Mesodermal cell (in vitro differentiated cells): ENCODE measurements at regions not wholly inside any gene's neighbourhood (a gene's known extent, or its start where the extent isn't known, plus 50 kb on each side); places are given as distances from the start of the nearest gene placed in this dataset.

Experiments
- H3K27ac ChIP-seq: 2 replicates; pipeline ENCODE4 v1.7.0; 2013; ENCODE audit warnings: mild to moderate bottlenecking, low read depth, low read length, moderate library complexity; ENCODE audit not compliant: severe bottlenecking
- H3K36me3 ChIP-seq: 2 replicates; pipeline ENCODE4 v1.7.1; 2013; ENCODE audit warnings: mild to moderate bottlenecking, low read length, moderate library complexity; ENCODE audit not compliant: control insufficient read depth, insufficient read depth
- H3K4me1 ChIP-seq: one replicate; pipeline ENCODE4 v1.7.1; 2013; ENCODE audit warnings: mild to moderate bottlenecking, low read length; ENCODE audit not compliant: insufficient read depth, control insufficient read depth, poor library complexity, severe bottlenecking
- H3K4me3 ChIP-seq: 2 replicates; pipeline ENCODE4 v1.7.0; 2013; ENCODE audit warnings: low read length, control low read depth, mild to moderate bottlenecking; ENCODE audit not compliant: insufficient read depth, poor library complexity, severe bottlenecking; ENCODE audit errors: extremely low read depth
- H3K9me3 ChIP-seq: 2 replicates; pipeline ENCODE4 v1.7.1; 2013; ENCODE audit warnings: mild to moderate bottlenecking, low read length, moderate library complexity; ENCODE audit not compliant: control insufficient read depth
- WGBS, 2 experiments: methylation state at CpG; one replicate each; pipeline ENCODE4 v1.1.5; 2013; ENCODE audit warnings: missing lambda C conversion rate in 2 of 2; ENCODE audit not compliant: insufficient coverage in 2 of 2; 5-methylcytosine and 5-hydroxymethylcytosine counted together

DNA sequence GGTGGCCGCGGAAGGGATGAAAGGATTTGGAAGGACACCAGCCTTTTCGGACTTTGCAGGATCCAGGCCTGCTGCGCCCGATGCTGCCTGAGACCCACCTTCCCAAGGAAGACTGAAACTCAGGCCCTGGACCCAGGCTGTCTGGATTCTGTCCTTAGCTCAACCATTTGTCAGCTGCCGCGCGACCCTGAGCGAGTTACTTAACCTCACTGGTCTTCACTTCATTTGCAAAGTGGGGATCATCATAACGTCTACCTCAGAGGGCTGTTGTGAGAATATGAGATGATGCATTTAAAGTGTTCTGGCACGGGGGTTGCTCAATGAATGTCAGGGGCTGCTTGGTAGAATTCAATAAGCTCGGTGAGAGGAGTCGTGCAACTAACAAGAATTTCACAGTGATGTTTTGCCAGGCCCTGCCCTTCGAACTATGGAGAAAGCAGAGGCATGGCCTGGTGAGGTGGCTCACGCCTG, 104.2 kb upstream of the PRDM1 start:
- Histone ChIP-seq H3K4me3 (no peak overlapping the region), H3K4me1 (peaks cover 9% of the 10 kb centered on the region), H3K27ac (no peak overlapping the region), H3K9me3 (no peaks in the 10 kb centered on the region), H3K36me3 (no peaks in the 10 kb centered on the region)
- 65 to 71% methylated on average over 9 to 15 of the region's 15 CpGs for WGBS, 2 experiments

DNA sequence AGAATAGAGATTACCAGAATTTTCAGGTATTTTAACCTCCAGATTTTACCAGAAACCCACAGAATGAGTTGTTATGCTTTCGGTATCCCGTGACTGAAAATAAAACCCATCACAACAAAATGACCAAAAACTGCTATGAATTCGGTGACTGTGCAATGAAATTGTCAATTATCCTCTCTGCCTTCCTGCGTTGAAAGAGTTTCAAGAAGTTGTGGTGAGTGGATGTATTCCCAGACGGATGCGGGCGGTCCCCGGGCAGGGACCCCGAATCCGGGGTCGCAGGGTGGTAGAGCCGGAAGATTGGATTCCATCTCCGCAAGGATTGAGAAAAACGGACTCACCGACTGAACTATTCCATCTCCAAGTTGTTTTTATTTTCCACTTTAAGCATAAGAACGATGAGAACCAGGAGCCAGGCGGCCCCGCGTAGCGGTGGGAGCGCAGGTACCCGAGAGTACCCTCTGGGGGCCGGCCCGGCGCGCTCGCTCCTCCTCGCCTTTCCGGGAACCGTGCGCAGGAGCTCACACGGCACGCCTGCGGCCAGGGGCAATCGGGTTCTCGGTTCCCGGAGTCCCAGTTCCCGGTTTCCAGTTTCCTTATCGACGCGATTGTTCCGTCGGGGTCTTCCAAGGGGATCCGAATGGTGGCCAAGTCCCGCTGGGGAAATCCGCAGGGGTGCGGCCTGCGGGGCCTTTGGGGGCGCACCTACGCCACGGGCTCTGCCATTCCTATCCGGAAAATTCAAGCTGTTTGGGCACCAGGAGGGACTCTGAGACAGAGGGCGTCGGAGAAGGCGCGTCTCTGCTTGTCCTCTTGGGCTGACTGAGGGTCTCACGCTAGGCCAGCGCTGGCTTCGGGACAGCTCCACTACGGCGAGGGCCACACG, 104.9 kb upstream of the PRDM1 start:
- 27 to 31% methylated on average over 59 to 60 of the region's 62 CpGs for WGBS, 2 experiments
- H3K27ac ChIP-seq: no peak overlapping the region
- H3K9me3 ChIP-seq: no peaks in the 10 kb centered on the region
- peaks cover 2% of the 10 kb centered on the region for H3K4me1 ChIP-seq
- H3K4me3 ChIP-seq: no peak overlapping the region
- no peaks in the 10 kb centered on the region for H3K36me3 ChIP-seq

DNA sequence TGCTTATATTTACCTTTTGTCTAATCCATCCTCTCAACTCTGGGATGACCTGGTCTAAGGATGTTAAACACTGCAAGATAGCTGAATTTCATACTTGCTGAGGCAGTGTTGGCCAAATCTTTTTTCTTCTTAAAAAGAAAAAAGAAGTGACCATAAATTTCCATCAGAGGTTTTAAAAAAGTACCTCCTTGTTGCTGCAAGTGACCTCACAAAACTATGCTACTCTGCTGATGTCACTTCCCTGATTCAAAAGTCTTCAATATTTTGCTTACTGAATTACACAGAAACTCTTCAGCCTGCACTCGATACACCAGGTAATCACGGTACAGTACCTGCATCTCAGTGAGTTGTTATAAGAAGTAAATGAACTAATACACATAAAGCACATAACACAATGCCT, 107.2 kb upstream of the PRDM1 start:
- no peaks in the 10 kb centered on the region for H3K36me3 ChIP-seq
- H3K4me3 ChIP-seq: no peak overlapping the region
- no peaks in the 10 kb centered on the region for H3K9me3 ChIP-seq
- H3K27ac ChIP-seq: no peak overlapping the region
- H3K4me1 ChIP-seq: no peaks in the 10 kb centered on the region
- WGBS, 2 experiments: no CpG with 5 or more reads among the region's 2 CpGs

DNA sequence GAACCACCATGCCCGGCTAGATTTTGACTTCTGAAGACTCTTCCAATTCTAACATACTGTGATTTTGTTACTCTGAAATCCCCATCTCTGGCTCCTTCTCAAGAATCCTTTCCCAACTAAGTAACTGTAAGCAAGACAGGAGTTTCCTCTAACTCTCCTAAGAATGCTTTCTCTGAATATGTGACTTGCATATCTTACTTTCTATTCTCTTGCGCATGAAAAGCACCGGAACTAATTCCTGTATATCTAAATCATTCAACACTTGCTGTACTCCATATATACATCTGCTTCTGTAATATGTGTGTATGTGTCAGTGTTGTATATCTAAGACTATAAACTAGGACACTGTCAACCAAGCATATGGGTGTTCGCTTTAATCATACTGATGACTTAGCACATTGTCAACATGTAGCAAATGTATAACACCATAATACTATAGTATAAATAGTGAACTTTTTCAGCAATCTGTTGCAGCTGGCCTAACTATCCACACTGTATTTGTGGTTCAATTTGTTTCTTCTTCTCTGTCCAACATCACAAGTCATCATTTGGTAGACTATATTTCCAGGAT, 108.1 kb upstream of the PRDM1 start:
- H3K4me1 ChIP-seq: no peaks in the 10 kb centered on the region
- 90 to 100% methylated on average over 1 to 3 of the region's 4 CpGs for WGBS, 2 experiments
- H3K9me3 ChIP-seq: peaks cover 4% of the 10 kb centered on the region
- H3K27ac ChIP-seq: no peak overlapping the region
- no peaks in the 10 kb centered on the region for H3K36me3 ChIP-seq
- H3K4me3 ChIP-seq: no peak overlapping the region

DNA sequence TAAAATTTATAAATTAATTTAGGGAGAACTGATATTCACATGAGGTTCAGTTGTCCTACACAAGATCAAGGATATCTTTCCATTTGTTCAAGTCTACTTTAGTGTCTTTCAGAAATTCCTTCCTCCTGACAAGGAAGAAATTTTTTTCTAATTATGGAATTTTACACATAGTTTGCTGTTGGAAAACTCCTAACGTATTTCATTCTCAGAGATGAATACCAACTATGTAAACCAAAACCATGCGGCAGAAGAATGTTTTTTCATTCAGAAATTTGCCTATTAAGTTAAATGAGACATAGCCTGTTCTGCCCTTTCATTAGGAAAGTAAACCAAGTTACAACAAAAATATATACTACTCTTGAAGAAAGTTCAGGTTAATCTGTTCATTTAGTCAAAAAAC, 111.2 kb upstream of the PRDM1 start:
- Histone ChIP-seq H3K9me3 (peaks cover 17% of the 10 kb centered on the region), H3K4me3 (no peak overlapping the region), H3K4me1 (no peaks in the 10 kb centered on the region), H3K27ac (no peak overlapping the region), H3K36me3 (no peaks in the 10 kb centered on the region)
- WGBS, 2 experiments: no CpG with 5 or more reads among the region's 2 CpGs

DNA sequence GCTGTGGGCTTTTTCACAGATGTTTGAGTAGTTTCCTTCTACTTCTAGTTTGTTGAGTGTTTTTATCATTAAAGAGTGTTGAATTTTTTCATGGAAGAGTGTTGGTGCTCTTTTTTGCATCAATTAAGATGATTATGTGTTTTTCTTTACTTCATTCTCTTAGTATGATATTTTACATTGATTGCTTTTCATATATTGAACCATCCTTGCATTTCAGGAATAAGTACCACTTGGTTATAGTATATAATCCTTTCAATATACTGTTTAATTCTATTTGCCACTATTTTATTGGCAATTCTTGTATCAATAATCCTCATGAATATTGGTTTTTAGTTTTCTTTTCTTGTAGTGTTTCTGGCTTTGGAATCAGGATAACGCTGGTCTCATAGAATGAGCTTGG, 113.7 kb upstream of the PRDM1 start:
- H3K27ac ChIP-seq: no peak overlapping the region
- peaks cover 17% of the 10 kb centered on the region for H3K9me3 ChIP-seq
- no peaks in the 10 kb centered on the region for H3K36me3 ChIP-seq
- 80 to 90% methylated on average over 1 of the region's 1 CpG for WGBS, 2 experiments
- no peaks in the 10 kb centered on the region for H3K4me1 ChIP-seq
- H3K4me3 ChIP-seq: no peak overlapping the region

DNA sequence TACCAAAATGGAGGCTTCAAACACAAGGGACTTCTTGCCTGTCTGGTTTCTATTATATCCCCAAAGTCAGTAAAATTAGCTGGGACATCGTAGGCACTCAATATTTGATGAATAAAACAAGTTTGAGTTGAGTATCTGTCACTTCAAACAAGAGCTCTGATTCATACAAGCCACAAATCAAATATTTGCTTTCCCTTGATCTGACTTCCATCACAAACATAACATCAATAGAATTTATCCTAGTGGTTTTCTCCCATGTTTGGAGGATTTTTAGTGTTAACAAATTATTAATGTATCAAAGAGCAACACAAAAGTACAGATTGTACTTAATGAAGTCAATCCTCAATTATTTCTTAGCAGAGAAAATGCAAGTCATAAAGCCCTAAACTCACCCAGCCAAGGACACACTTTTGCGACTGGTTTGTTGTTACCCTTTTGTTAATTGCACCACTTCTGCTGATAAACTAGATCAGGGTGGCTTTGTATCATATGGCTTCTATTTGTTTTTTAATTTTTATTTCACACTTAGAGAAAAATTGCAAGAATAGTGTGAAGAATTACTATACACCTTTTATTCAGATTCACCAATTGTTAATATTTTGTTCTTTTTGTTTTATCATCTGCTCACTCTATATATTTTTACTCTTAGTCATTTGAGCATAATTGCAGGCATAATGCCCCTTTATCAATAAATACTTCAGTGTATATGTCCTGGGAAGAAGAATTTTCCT, 117.4 kb upstream of the PRDM1 start:
- WGBS, 2 experiments: no CpG with 5 or more reads among the region's 2 CpGs
- Histone ChIP-seq H3K9me3 (peaks cover 17% of the 10 kb centered on the region), H3K36me3 (no peaks in the 10 kb centered on the region), H3K4me1 (no peaks in the 10 kb centered on the region), H3K4me3 (no peak overlapping the region), H3K27ac (no peak overlapping the region)

DNA sequence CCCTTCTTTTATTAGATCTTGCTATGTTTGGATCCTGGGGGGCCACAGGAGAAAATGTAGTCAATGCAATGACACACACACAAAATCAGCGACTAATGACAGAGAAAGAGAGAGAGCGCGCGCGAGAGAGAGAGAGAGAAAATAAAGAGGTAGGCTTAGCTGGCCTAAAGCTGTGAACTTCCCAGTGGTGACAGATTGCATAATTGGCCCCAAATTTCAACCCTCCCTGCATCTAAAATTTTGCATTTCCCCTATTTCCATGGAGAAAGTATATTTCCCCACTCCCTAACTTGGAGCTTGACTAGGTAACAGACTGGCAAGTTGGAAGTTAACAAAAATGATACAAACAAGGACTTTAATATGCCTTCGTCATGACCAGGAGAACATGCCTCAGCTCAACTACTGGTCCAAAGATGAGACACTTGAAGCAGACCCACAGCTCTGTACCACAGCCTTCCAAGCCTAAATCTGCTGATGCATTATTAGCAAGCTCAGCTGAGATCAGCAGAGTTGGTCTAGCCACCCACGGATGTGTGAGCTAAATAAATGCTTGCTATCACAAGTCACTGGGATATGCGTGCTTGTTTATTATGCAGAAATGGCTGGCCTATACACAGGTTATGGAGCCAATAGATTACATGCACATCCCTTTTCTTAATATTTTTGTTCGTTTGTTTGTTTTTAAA, 118.1 kb upstream of the PRDM1 start:
- 93 to 97% methylated on average over 3 of the region's 9 CpGs for WGBS, 2 experiments

DNA sequence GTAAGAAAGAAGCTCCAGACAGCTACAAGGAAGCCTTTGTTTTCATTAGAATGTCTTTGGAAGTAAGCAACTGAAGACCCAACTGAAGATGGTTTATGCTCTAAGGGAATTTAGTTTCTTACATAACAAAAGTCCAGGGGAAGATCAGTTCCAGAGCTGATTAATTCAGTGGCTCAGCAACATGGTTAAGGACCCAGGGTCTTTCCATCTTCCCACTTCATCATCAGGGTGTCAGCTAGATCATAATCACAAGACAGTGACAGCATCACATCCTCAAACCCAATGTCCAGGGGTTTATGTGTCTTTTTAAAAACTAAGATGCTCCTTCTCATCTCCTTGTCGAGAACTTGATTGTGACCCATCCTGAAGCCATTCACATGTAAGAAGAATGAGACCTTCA, 119.7 kb upstream of the PRDM1 start:
- Histone ChIP-seq H3K9me3 (peaks cover 3% of the 10 kb centered on the region), H3K4me1 (peaks cover 6% of the 10 kb centered on the region), H3K4me3 (no peak overlapping the region), H3K36me3 (no peaks in the 10 kb centered on the region), H3K27ac (no peak overlapping the region)
- 100% methylated on average over 1 of the region's 1 CpG; no CpG with 5 or more reads in 1 of the 2 experiments for WGBS, 2 experiments

More for the DNA sequence above, 118.1 kb upstream of the PRDM1 start:
- H3K36me3 ChIP-seq: no peaks in the 10 kb centered on the region
- H3K4me1 ChIP-seq: no peaks in the 10 kb centered on the region
- peaks cover 14% of the 10 kb centered on the region for H3K9me3 ChIP-seq
- H3K4me3 ChIP-seq: no peak overlapping the region
- H3K27ac ChIP-seq: no peak overlapping the region

DNA sequence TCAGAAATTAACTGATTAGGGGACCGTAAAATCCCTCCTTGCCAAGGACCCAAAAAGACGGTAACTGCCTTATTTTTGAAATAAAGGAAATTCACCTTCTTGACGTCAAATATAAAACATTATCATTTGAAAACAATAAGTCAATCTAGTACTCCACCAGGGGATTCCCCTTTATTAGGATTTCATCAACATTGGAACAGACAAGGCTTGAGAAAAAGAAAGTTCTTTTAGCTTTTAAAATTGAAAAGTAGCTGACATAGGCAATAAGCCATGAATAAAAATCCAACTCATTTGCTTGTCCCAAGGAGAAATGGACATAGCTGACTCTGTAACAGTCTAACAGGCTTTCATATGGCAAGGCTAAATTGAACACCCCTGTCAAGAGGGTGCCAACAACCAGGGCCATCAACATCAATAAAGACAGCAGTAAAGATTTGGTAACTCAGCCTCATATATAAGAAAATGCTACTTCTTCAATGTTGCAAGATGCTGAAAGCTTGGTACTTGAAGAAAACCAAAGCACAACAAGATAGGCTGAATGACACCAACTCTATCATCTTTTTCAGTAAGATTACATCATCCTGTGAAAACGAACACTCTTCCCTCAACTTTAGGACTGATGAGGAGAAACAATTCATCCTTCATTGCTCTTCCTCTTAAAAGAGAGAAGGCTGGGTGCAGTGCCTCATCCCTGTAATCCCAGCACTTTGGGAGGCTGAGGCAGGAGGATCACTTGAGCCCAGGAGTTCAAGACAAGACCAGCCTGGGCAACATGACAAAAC, 121.0 kb upstream of the PRDM1 start:
- H3K27ac ChIP-seq: no peak overlapping the region
- peaks cover 6% of the 10 kb centered on the region for H3K4me1 ChIP-seq
- H3K4me3 ChIP-seq: no peak overlapping the region
- H3K36me3 ChIP-seq: no peaks in the 10 kb centered on the region
- no peaks in the 10 kb centered on the region for H3K9me3 ChIP-seq
- 88 to 94% methylated on average over 2 of the region's 4 CpGs for WGBS, 2 experiments
